HepG2 (cell line): ENCODE measurements at regions not wholly inside any gene's neighbourhood (a gene's known extent, or its start where the extent isn't known, plus 50 kb on each side); places are given as distances from the start of the nearest gene placed in this dataset.

ENCODE experiments used
- ATAC-seq: fragments of 200-7000 bp; cut with Tn5 transposase; 3 replicates; pipeline ENCODE4 v1.9.1; 2020; ENCODE audit warnings: mild to moderate bottlenecking, moderate library complexity
- BruUV-seq: library from RNA; stranded (reverse); fragments of 400-500 nt; replicated peaks from 2 replicates; lab custom pipeline; 2021; lab: Mats Ljungman, UMichigan
- CTCF ChIA-PET: fragments of 300-600 bp; formaldehyde crosslinking; extraction: SDS; loops from one replicate; lab custom pipeline; 2021; ENCODE audit warnings: low total read pairs, inconsistent platforms, low intra/inter-chr PET ratio; lab: Yijun Ruan, JAX
- POLR2A ChIA-PET: fragments of 350-600 bp; sonication (Branson Sonifier 250); formaldehyde crosslinking; loops from one replicate; lab custom pipeline; 2020; ENCODE audit warnings: antibody characterized with exemption, inconsistent platforms; lab: Yijun Ruan, JAX
- DNase-seq: peaks from one replicate; pipeline ENCODE4 v3.0.0-alpha.2; 2015; ENCODE audit warnings: low spot score
- FAIRE-seq: peaks from 3 replicates; lab custom pipeline; 2011; peaks lifted over from hg19 to GRCh38; lab: Jason Lieb, UNC
- H2AFZ ChIP-seq: one replicate; pipeline ENCODE4 v1.6.1; 2011; ENCODE audit warnings: low read length, inconsistent platforms
- H3K27ac ChIP-seq: fragments of 300-600 bp; 3 replicates; pipeline ENCODE4 v1.8.0; 2011; ENCODE audit warnings: mixed run types, mild to moderate bottlenecking, mixed read lengths, low read length, inconsistent platforms; ENCODE audit not compliant: insufficient read depth; ENCODE audit errors: extremely low read length
- H3K27me3 ChIP-seq, 2 experiments: fragments of 200-600 bp in 1 of 2; 2 replicates in 1 of 2; 3 replicates in 1 of 2; pipeline versions ENCODE4 v1.6.0 to v1.8.0; 2011; ENCODE audit warnings: low read length in 2 of 2, mild to moderate bottlenecking in 2 of 2, moderate library complexity in 2 of 2, inconsistent platforms in 1 of 2; ENCODE audit not compliant: insufficient read depth in 2 of 2, control insufficient read depth in 1 of 2
- H3K36me3 ChIP-seq, 2 experiments: fragments of 200-600 bp in 1 of 2; replicated peaks in 1 of 2; 2 replicates in 1 of 2; 3 replicates in 1 of 2; pipeline versions ENCODE4 v1.5.1 to v1.8.0; 2011; ENCODE audit warnings: low read length in 2 of 2, inconsistent platforms in 1 of 2; ENCODE audit not compliant: insufficient read depth in 2 of 2, control insufficient read depth in 1 of 2
- H3K4me1 ChIP-seq: 2 replicates; pipeline ENCODE4 v1.5.1; 2012; ENCODE audit warnings: low read length, inconsistent platforms; ENCODE audit not compliant: insufficient read depth
- H3K4me2 ChIP-seq: 2 replicates; pipeline ENCODE4 v1.6.0; 2011; ENCODE audit warnings: low read depth, low read length, inconsistent platforms
- H3K4me3 ChIP-seq, 3 experiments: fragments of 200-600 bp in 1 of 3; sonication (generic), shearing (Covaris generic) in 1 of 3; replicated peaks in 1 of 3; 2 replicates each; pipeline ENCODE4 v1.5.1; 2011 to 2016; ENCODE audit warnings: low read length in 3 of 3, inconsistent platforms in 2 of 3, low read depth in 2 of 3, mild to moderate bottlenecking in 2 of 3, control low read depth in 1 of 3, mixed read lengths in 1 of 3; ENCODE audit not compliant: insufficient read depth in 1 of 3
- H3K79me2 ChIP-seq: one replicate; pipeline ENCODE4 v1.6.1; 2011; ENCODE audit warnings: low read length, inconsistent platforms; ENCODE audit not compliant: insufficient read depth
- H3K9ac ChIP-seq: 2 replicates; pipeline ENCODE4 v1.6.0; 2011; ENCODE audit warnings: mild to moderate bottlenecking, low read depth, low read length, inconsistent platforms; ENCODE audit not compliant: insufficient read depth
- H3K9me3 ChIP-seq: 2 replicates; pipeline ENCODE4 v1.5.1; 2012; ENCODE audit warnings: mild to moderate bottlenecking, low read length
- H4K20me1 ChIP-seq: 2 replicates; pipeline ENCODE4 v1.6.0; 2011; ENCODE audit warnings: inconsistent platforms, mild to moderate bottlenecking, low read length, moderate library complexity; ENCODE audit not compliant: insufficient read depth
- HNRNPUL1 ChIP-seq: fragments of 200-400 bp; formaldehyde crosslinking; IDR thresholded peaks from 2 replicates; pipeline ENCODE4 v1.6.1; 2017; ENCODE audit warnings: low read depth, mild to moderate bottlenecking, low read length, moderate library complexity
- PCBP2 ChIP-seq: fragments of 200-400 bp; formaldehyde crosslinking; optimal IDR thresholded peaks from 2 replicates; pipeline ENCODE3; 2018; ENCODE audit warnings: low read length, low read depth; ENCODE audit not compliant: poor library complexity, severe bottlenecking
- RNF2 ChIP-seq: fragments of 450-650 bp; conservative IDR thresholded peaks from 2 replicates; pipeline ENCODE4 v1.6.1; 2016; ENCODE audit warnings: low read depth
- SRSF1 ChIP-seq: fragments of 200-400 bp; formaldehyde crosslinking; optimal IDR thresholded peaks from 2 replicates; pipeline ENCODE3; 2017; ENCODE audit warnings: mild to moderate bottlenecking, low read depth, low read length, moderate library complexity
- TOE1 ChIP-seq: sonication (generic); formaldehyde crosslinking; IDR thresholded peaks from 2 replicates; pipeline ENCODE4 v1.4.0; 2020; ENCODE audit warnings: mild to moderate bottlenecking, missing genetic modification reagents
- ZMYM2 ChIP-seq: sonication (generic); formaldehyde crosslinking; IDR thresholded peaks from 2 replicates; pipeline ENCODE4 v1.8.0; 2022; ENCODE audit warnings: mild to moderate bottlenecking, missing genetic modification reagents
- ZNF20 ChIP-seq: sonication (generic); formaldehyde crosslinking; IDR thresholded peaks from 2 replicates; pipeline ENCODE4 v1.4.0; 2020; ENCODE audit warnings: mild to moderate bottlenecking, moderate library complexity, missing genetic modification reagents
- ZNF567 ChIP-seq: sonication (generic); formaldehyde crosslinking; IDR thresholded peaks from 2 replicates; pipeline ENCODE4 v1.8.1; 2023; ENCODE audit warnings: mild to moderate bottlenecking, missing genetic modification reagents, borderline replicate concordance
- ZNF782 ChIP-seq: sonication (generic); formaldehyde crosslinking; IDR thresholded peaks from 2 replicates; pipeline ENCODE4 v1.4.0; 2020; ENCODE audit warnings: missing genetic modification reagents, mild to moderate bottlenecking, borderline replicate concordance
- ZNF83 ChIP-seq: sonication (generic); formaldehyde crosslinking; IDR thresholded peaks from 2 replicates; pipeline ENCODE4 v1.4.0; 2020; ENCODE audit warnings: missing genetic modification reagents, mild to moderate bottlenecking, borderline replicate concordance
- WGBS: methylation state at CpG from one replicate; pipeline ENCODE4 v1.1.6; 2017; ENCODE audit warnings: low lambda C conversion rate; 5-methylcytosine and 5-hydroxymethylcytosine counted together
- in situ Hi-C: cut with HindIII; loops from 2 replicates; pipeline ENCODE4 v1.10.0; 2017; ENCODE audit warnings: low pct_unique_long_range_greater_than_20kb; ENCODE audit not compliant: extremely low pct_ligation_motif_present
- intact Hi-C: fragments of 100-400 bp; cut with micrococcal nuclease; formaldehyde crosslinking; loops from one replicate; pipeline ENCODE4 v1.10.0; 2022; ENCODE audit not compliant: unreplicated experiment
- TF ChIP-seq, protein P1 (sequence below): sonication (generic); formaldehyde crosslinking; IDR thresholded peaks from 2 replicates; pipeline ENCODE4 v1.4.0; 2020; ENCODE audit warnings: missing genetic modification reagents; ENCODE audit errors: not compliant biosample characterization
- TF ChIP-seq, protein P2 (sequence below): IDR thresholded peaks from 2 replicates; pipeline ENCODE4 v1.6.1; 2016; ENCODE audit warnings: low read depth, missing genetic modification reagents, missing compliant biosample characterization
- TF ChIP-seq, protein P3 (sequence below), 2 experiments: fragments of 450-650 bp in 1 of 2; sonication (generic) in 1 of 2; formaldehyde crosslinking; IDR thresholded peaks; 2 replicates each; pipeline versions ENCODE4 v1.5.0 to v1.8.0; 2020 to 2022; ENCODE audit warnings: mild to moderate bottlenecking in 1 of 2, missing genetic modification reagents in 1 of 2

DNA sequence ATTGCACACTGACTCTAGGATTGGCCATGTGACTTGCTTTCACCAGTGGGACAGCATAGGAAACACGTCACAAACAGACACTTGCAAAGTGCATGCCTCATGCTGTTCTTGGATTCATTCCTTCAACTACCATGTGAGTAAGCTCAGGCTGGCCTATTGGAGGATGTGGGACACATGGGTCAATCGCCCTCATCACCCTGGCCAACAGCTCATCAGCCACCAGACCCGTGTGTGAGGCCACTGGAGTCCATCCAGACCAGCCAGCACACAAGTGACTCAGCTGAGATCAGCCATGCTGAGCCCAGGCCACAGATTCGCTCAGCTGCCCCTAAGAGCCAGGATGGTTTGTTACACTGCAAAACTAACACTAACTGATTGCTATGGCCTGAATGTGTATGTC, 216.1 kb upstream of the GRIK3 start:
- in situ Hi-C loops, result no loop called here
- no peaks in the 10 kb centered on the region for H3K9me3 ChIP-seq
- no peak overlapping the region for H3K4me3 ChIP-seq
- intact Hi-C loops, result no loop called here
- no peak overlapping the region for H3K9ac ChIP-seq
- ChIA-PET CTCF (no interaction called here), POLR2A (no interaction called here)
- 0% methylated on average over 1 of the region's 4 CpGs for WGBS
- no peaks in the 10 kb centered on the region for H3K79me2 ChIP-seq
- no TSS peak for BruUV-seq
- no peak overlapping the region for H2AFZ ChIP-seq
- no peaks in the 10 kb centered on the region for H3K36me3 ChIP-seq
- 0 out of 2 replicates have a peak, but pooled peaks cover 3% of the 10 kb centered on the region for H4K20me1 ChIP-seq
- no peaks in the 10 kb centered on the region for H3K4me1 ChIP-seq
- no peaks in the 10 kb centered on the region for H3K27me3 ChIP-seq
- no peak overlapping the region for H3K4me2 ChIP-seq
- ATAC-seq (no peak), FAIRE-seq (no peak), DNase-seq (no peak)
- H3K27ac ChIP-seq, result no peak overlapping the region
- TF ChIP-seq SRSF1 (no peak), ZNF782 (no peak), PCBP2 (no peak), RNF2 (no peak), ZNF83 (CRISPR knock-in tag) (no peak), HNRNPUL1 (no peak), ZNF20 (CRISPR knock-in tag) (no peak), ZNF567 (no peak), TOE1 (CRISPR knock-in tag) (no peak), ZMYM2 (no peak)
- TF ChIP-seq, protein P1, sequence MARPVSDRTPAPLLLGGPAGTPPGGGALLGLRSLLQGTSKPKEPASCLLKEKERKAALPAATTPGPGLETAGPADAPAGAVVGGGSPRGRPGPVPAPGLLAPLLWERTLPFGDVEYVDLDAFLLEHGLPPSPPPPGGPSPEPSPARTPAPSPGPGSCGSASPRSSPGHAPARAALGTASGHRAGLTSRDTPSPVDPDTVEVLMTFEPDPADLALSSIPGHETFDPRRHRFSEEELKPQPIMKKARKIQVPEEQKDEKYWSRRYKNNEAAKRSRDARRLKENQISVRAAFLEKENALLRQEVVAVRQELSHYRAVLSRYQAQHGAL, result no peak
- TF ChIP-seq, protein P2, sequence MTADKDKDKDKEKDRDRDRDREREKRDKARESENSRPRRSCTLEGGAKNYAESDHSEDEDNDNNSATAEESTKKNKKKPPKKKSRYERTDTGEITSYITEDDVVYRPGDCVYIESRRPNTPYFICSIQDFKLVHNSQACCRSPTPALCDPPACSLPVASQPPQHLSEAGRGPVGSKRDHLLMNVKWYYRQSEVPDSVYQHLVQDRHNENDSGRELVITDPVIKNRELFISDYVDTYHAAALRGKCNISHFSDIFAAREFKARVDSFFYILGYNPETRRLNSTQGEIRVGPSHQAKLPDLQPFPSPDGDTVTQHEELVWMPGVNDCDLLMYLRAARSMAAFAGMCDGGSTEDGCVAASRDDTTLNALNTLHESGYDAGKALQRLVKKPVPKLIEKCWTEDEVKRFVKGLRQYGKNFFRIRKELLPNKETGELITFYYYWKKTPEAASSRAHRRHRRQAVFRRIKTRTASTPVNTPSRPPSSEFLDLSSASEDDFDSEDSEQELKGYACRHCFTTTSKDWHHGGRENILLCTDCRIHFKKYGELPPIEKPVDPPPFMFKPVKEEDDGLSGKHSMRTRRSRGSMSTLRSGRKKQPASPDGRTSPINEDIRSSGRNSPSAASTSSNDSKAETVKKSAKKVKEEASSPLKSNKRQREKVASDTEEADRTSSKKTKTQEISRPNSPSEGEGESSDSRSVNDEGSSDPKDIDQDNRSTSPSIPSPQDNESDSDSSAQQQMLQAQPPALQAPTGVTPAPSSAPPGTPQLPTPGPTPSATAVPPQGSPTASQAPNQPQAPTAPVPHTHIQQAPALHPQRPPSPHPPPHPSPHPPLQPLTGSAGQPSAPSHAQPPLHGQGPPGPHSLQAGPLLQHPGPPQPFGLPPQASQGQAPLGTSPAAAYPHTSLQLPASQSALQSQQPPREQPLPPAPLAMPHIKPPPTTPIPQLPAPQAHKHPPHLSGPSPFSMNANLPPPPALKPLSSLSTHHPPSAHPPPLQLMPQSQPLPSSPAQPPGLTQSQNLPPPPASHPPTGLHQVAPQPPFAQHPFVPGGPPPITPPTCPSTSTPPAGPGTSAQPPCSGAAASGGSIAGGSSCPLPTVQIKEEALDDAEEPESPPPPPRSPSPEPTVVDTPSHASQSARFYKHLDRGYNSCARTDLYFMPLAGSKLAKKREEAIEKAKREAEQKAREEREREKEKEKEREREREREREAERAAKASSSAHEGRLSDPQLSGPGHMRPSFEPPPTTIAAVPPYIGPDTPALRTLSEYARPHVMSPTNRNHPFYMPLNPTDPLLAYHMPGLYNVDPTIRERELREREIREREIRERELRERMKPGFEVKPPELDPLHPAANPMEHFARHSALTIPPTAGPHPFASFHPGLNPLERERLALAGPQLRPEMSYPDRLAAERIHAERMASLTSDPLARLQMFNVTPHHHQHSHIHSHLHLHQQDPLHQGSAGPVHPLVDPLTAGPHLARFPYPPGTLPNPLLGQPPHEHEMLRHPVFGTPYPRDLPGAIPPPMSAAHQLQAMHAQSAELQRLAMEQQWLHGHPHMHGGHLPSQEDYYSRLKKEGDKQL (CRISPR knock-in tag), result no peak
- TF ChIP-seq, protein P3, sequence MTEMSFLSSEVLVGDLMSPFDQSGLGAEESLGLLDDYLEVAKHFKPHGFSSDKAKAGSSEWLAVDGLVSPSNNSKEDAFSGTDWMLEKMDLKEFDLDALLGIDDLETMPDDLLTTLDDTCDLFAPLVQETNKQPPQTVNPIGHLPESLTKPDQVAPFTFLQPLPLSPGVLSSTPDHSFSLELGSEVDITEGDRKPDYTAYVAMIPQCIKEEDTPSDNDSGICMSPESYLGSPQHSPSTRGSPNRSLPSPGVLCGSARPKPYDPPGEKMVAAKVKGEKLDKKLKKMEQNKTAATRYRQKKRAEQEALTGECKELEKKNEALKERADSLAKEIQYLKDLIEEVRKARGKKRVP (CRISPR knock-in tag; IDR thresholded peaks at IDR 0.05), result no peak
